Sigmoid colon (tissue), 4 donors: ENCODE measurements at regions not wholly inside any gene's neighbourhood (a gene's known extent, or its start where the extent isn't known, plus 50 kb on each side); places are given as distances from the start of the nearest gene placed in this dataset.

Experiments
- EP300 ChIP-seq, 4 donors: sonication (generic); formaldehyde crosslinking; IDR thresholded peaks; one replicate each; pipeline ENCODE4 v1.6.1; 2017; ENCODE audit warnings: antibody characterized with exemption in 4 of 4
- POLR2A ChIP-seq, 2 donors: fragments of 450-650 bp; IDR thresholded peaks; one replicate each; pipeline ENCODE4 v1.6.1; 2016; ENCODE audit warnings: antibody characterized with exemption in 2 of 2, mild to moderate bottlenecking in 2 of 2, moderate library complexity in 2 of 2
- POLR2AphosphoS5 ChIP-seq, 4 donors: sonication (generic); formaldehyde crosslinking; IDR thresholded peaks; one replicate each; pipeline ENCODE4 v1.6.1; 2017; ENCODE audit warnings: antibody characterized with exemption in 4 of 4
- TF ChIP-seq, protein P1 (sequence below), 4 experiments: fragments of 450-650 bp in 3 of 4; fragments of 200-600 bp in 1 of 4; IDR thresholded peaks; one replicate each; pipeline ENCODE4 v1.5.1; 2016 to 2019; ENCODE audit warnings: antibody characterized with exemption in 4 of 4, mild to moderate bottlenecking in 3 of 4, moderate library complexity in 2 of 4

DNA sequence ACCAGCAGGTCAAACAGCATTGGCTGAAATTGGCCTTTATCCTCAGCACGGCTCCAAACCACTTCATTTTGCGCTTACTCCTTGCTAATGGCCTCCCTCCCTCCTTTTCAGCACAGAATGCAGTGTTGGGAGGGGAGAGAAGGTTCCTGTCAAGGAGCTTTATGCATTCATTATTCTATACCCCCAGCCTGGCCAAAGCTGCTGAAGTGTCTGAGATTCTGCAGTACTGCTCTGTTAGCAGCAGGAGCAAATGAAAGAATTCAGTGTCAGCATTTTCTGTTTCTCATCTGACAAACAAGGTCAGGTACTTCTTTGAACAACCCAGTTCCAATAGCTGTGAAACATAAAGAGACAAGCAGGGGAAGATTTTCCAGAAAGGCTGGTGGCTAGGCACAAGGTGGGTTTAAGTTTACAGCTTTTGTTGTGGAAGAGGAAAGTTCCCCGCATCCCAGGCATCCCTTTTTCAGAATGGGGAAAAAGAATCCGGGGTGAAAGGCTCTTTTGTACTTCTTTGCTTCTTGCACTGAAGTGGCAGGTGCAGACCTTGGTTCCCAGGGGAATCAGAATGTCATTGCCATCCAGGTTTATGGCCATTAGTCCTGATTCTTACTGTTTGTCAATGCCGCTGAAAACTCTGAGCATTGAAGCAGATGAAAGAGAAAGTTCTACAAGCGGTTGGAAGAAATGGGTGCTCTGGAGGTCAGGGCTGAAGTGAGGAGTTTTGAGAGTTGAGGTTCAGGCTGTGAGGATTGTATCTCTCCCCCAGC lies 109.3 kb upstream of the APC start:
- TF ChIP-seq, protein P1, sequence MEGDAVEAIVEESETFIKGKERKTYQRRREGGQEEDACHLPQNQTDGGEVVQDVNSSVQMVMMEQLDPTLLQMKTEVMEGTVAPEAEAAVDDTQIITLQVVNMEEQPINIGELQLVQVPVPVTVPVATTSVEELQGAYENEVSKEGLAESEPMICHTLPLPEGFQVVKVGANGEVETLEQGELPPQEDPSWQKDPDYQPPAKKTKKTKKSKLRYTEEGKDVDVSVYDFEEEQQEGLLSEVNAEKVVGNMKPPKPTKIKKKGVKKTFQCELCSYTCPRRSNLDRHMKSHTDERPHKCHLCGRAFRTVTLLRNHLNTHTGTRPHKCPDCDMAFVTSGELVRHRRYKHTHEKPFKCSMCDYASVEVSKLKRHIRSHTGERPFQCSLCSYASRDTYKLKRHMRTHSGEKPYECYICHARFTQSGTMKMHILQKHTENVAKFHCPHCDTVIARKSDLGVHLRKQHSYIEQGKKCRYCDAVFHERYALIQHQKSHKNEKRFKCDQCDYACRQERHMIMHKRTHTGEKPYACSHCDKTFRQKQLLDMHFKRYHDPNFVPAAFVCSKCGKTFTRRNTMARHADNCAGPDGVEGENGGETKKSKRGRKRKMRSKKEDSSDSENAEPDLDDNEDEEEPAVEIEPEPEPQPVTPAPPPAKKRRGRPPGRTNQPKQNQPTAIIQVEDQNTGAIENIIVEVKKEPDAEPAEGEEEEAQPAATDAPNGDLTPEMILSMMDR (IDR thresholded peaks at IDR 0.05), result peak in 1 of 4 experiments; percentile 30
- TF ChIP-seq POLR2A (IDR thresholded peaks at IDR 0.05), result no peak
- no peak for TF ChIP-seq EP300 (IDR thresholded peaks at IDR 0.05)
- no peak for TF ChIP-seq POLR2AphosphoS5 (IDR thresholded peaks at IDR 0.05)
